ENCODE measurements at regions not wholly inside any gene's neighbourhood (a gene's known extent, or its start where the extent isn't known, plus 50 kb on each side); places are given as distances from the start of the nearest gene placed in this dataset.

- 20% methylated on average over 5 of the region's 5 CpGs for WGBS (ENCODE audit: low lambda C conversion rate)
- ChIA-PET CTCF (no interaction called here), POLR2A (no interaction called here)
- no peak for DNase-seq
- Histone ChIP-seq H3K9me3 (no peaks in the 10 kb centered on the region), H3K4me2 (no peak overlapping the region), H3K9ac (no peak overlapping the region), H3K36me3 (replicated peaks in 1 of 2; ENCODE audit: control insufficient read depth in 1 of 2, insufficient read depth in 2 of 2, low read length in 1 of 2) (no peaks in the 10 kb centered on the region), H3K4me1 (ENCODE audit: control insufficient read depth in 1 of 2, insufficient read depth in 2 of 2, low read depth in 1 of 2, low read length in 1 of 2) (no peaks in the 10 kb centered on the region; a peak in 1 of 4 replicates), H3K9me2 (no peaks in the 10 kb centered on the region), H3K79me2 (ENCODE audit: insufficient read depth) (no peaks in the 10 kb centered on the region), H3K27me3 (ENCODE audit: insufficient read depth) (no peaks in the 10 kb centered on the region), H3K27ac (ENCODE audit: low read depth in 2 of 2, low read length in 1 of 2) (no peak overlapping the region), H2AFZ (ENCODE audit: low read depth) (no peak overlapping the region), H3F3A (replicated peaks; ENCODE audit: insufficient read depth) (no peaks in the 10 kb centered on the region), H4K20me1 (ENCODE audit: insufficient read depth) (no peaks in the 10 kb centered on the region), H3K4me3 (ENCODE audit: low read depth in 2 of 2, low read length in 1 of 2) (no peak overlapping the region)
- TF ChIP-seq TCF12 (IDR thresholded peaks at IDR 0.05) (no peak), RFX5 (IDR thresholded peaks at IDR 0.05; ENCODE audit: low read length) (no peak)
These were observed 842.8 kb upstream of the CNTN5 start for GRCh38 chr11:98177925-98178324.

- Histone ChIP-seq H3K9me2 (no peaks in the 10 kb centered on the region), H3K4me3 (ENCODE audit: low read depth in 2 of 2, low read length in 1 of 2) (no peak overlapping the region), H3K9me3 (no peaks in the 10 kb centered on the region), H3K4me2 (no peak overlapping the region), H3K9ac (no peak overlapping the region), H2AFZ (ENCODE audit: low read depth) (no peak overlapping the region), H4K20me1 (ENCODE audit: insufficient read depth) (no peaks in the 10 kb centered on the region), H3K79me2 (ENCODE audit: insufficient read depth) (no peaks in the 10 kb centered on the region), H3K4me1 (ENCODE audit: control insufficient read depth in 1 of 2, insufficient read depth in 2 of 2, low read depth in 1 of 2, low read length in 1 of 2) (no peaks in the 10 kb centered on the region; a peak in 1 of 4 replicates), H3K36me3 (replicated peaks in 1 of 2; ENCODE audit: control insufficient read depth in 1 of 2, insufficient read depth in 2 of 2, low read length in 1 of 2) (no peaks in the 10 kb centered on the region), H3K27me3 (ENCODE audit: insufficient read depth) (no peaks in the 10 kb centered on the region), H3K27ac (ENCODE audit: low read depth in 2 of 2, low read length in 1 of 2) (no peak overlapping the region), H3F3A (replicated peaks; ENCODE audit: insufficient read depth) (no peaks in the 10 kb centered on the region)
- no peak for DNase-seq
- TF ChIP-seq TEAD4 (IDR thresholded peaks at IDR 0.05; ENCODE audit: borderline replicate concordance, insufficient read depth) (no peak), MXI1 (IDR thresholded peaks at IDR 0.05; ENCODE audit: low read depth, low read length) (no peak)
- CTCF ChIA-PET: no interaction called here
- 50% methylated on average over 1 of the region's 1 CpG for WGBS (ENCODE audit: low lambda C conversion rate)
- POLR2A ChIA-PET: no interaction called here
These were observed 840.2 kb upstream of the CNTN5 start for GRCh38 chr11:98180511-98180910.

- no peak for TF ChIP-seq USF1 (IDR thresholded peaks at IDR 0.05; ENCODE audit: borderline replicate concordance, low read depth)
- TF ChIP-seq MEF2A (IDR thresholded peaks at IDR 0.05; ENCODE audit: borderline replicate concordance, low read depth): no peak
- no peak for TF ChIP-seq SIN3A (IDR thresholded peaks at IDR 0.05; ENCODE audit: borderline replicate concordance, low read depth, low read length)
- TF ChIP-seq USF2 (IDR thresholded peaks at IDR 0.05; ENCODE audit: borderline replicate concordance, low read depth, low read length): no peak
- TF ChIP-seq RXRA (IDR thresholded peaks at IDR 0.05; ENCODE audit: borderline replicate concordance, low read depth): no peak
- TF ChIP-seq TAF1 (IDR thresholded peaks at IDR 0.05; ENCODE audit: borderline replicate concordance, low read depth, low read length): no peak
- TF ChIP-seq FOSL2 (IDR thresholded peaks at IDR 0.05; ENCODE audit: borderline replicate concordance, low read depth): no peak
- no peak for TF ChIP-seq GATA2 (CRISPR knock-in tag; IDR thresholded peaks at IDR 0.05)
- no peak for TF ChIP-seq CHD2 (IDR thresholded peaks at IDR 0.05; ENCODE audit: low read length, partially characterized antibody)
- TF ChIP-seq TCF12 (IDR thresholded peaks at IDR 0.05): no peak
- no peak for TF ChIP-seq TEAD4 (IDR thresholded peaks at IDR 0.05; ENCODE audit: borderline replicate concordance, insufficient read depth)
- TF ChIP-seq ELF1 (IDR thresholded peaks at IDR 0.05): no peak
- TF ChIP-seq POLR2AphosphoS5 (IDR thresholded peaks at IDR 0.05; ENCODE audit: low read depth, low read length): no peak
- DNase-seq: no peak
- Histone ChIP-seq H3K4me1 (ENCODE audit: control insufficient read depth in 1 of 2, insufficient read depth in 2 of 2, low read depth in 1 of 2, low read length in 1 of 2) (no peaks in the 10 kb centered on the region; a peak in 1 of 4 replicates), H3K27ac (ENCODE audit: low read depth in 2 of 2, low read length in 1 of 2) (no peak overlapping the region), H3K36me3 (replicated peaks in 1 of 2; ENCODE audit: control insufficient read depth in 1 of 2, insufficient read depth in 2 of 2, low read length in 1 of 2) (no peaks in the 10 kb centered on the region), H3K9me3 (no peaks in the 10 kb centered on the region), H3F3A (replicated peaks; ENCODE audit: insufficient read depth) (no peaks in the 10 kb centered on the region), H4K20me1 (ENCODE audit: insufficient read depth) (no peaks in the 10 kb centered on the region), H3K4me2 (no peak overlapping the region), H3K4me3 (ENCODE audit: low read depth in 2 of 2, low read length in 1 of 2) (no peak overlapping the region), H3K9ac (no peak overlapping the region), H3K9me2 (no peaks in the 10 kb centered on the region), H3K79me2 (ENCODE audit: insufficient read depth) (no peaks in the 10 kb centered on the region), H2AFZ (ENCODE audit: low read depth) (no peak overlapping the region), H3K27me3 (ENCODE audit: insufficient read depth) (no peaks in the 10 kb centered on the region)
- 3% methylated on average over 2 of the region's 2 CpGs for WGBS (ENCODE audit: low lambda C conversion rate)
- POLR2A ChIA-PET: no interaction called here
- CTCF ChIA-PET: no interaction called here
These were observed 839.8 kb upstream of the CNTN5 start for GRCh38 chr11:98180921-98181320.

All from SK-N-SH (cell line).